Ishikawa (cell line): ENCODE measurements at regions not wholly inside any gene's neighbourhood (a gene's known extent, or its start where the extent isn't known, plus 50 kb on each side); places are given as distances from the start of the nearest gene placed in this dataset.

Experiments used
- CEBPB ChIP-seq: IDR thresholded peaks from 2 replicates; pipeline ENCODE4 v1.6.1; 2012
- CREB1 ChIP-seq: IDR thresholded peaks from 2 replicates; pipeline ENCODE4 v1.6.1; 2012; ENCODE audit warnings: low read depth
- EGR1 ChIP-seq: IDR thresholded peaks from 2 replicates; pipeline ENCODE4 v1.6.1; 2012
- EP300 ChIP-seq: IDR thresholded peaks from 2 replicates; pipeline ENCODE4 v1.6.1; 2012; ENCODE audit warnings: borderline replicate concordance
- FOXM1 ChIP-seq: IDR thresholded peaks from 2 replicates; pipeline ENCODE4 v1.6.1; 2012; ENCODE audit warnings: low read depth, borderline replicate concordance
- NFIC ChIP-seq: IDR thresholded peaks from 2 replicates; pipeline ENCODE4 v1.6.1; 2012
- RAD21 ChIP-seq: IDR thresholded peaks from 2 replicates; pipeline ENCODE4 v1.6.1; 2012; ENCODE audit warnings: low read depth
- TAF1 ChIP-seq: IDR thresholded peaks from 2 replicates; pipeline ENCODE4 v1.6.1; 2012; ENCODE audit warnings: low read depth, mild to moderate bottlenecking
- TCF12 ChIP-seq: IDR thresholded peaks from 2 replicates; pipeline ENCODE4 v1.6.1; 2012; ENCODE audit warnings: low read depth
- TEAD4 ChIP-seq: IDR thresholded peaks from 2 replicates; pipeline ENCODE4 v1.6.1; 2012
- YY1 ChIP-seq: IDR thresholded peaks from 2 replicates; pipeline ENCODE4 v1.6.1; 2012; ENCODE audit warnings: low read depth
- ZBTB7A ChIP-seq: IDR thresholded peaks from 2 replicates; pipeline ENCODE4 v1.6.1; 2012; ENCODE audit warnings: low read depth
- TF ChIP-seq, protein P1 (sequence below): IDR thresholded peaks from 2 replicates; pipeline ENCODE4 v1.6.1; 2012
- TF ChIP-seq, protein P2 (sequence below): IDR thresholded peaks from 2 replicates; pipeline ENCODE4 v1.6.1; 2012; ENCODE audit warnings: low read depth, mild to moderate bottlenecking
- TF ChIP-seq, protein P3 (sequence below): IDR thresholded peaks from 2 replicates; pipeline ENCODE4 v1.6.1; 2012

DNA sequence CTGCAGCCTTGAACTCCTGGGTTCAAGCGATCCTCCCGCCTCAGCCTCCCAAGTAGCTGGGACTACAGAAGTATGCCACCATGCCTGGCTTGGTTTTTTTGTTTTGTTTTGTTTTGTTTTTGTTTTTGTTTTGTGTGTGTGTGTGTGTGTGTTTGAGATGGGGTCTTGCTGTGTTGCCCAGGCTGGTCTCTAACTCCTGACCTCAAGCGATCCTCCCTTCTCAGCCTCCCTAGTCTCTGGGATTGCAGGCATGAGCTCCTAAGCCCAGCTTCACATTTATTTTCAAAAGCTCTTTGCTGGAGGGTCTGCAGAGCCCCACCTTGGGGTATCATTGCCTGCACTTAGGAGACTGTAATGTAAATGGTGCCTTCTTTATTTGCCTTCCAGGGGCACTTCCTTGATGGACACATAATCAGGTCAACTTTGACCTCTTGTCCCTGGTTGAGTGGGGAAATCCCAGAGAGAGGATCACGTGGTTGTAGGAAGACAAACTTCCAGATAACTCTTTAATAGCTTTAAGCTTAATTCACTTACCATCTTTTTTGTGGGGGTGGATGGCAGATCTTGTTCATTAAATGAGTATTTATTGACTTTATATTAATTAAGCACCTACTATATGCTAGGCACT is 72.9 kb upstream of the NPAS1 start:
- TF ChIP-seq CREB1 (no peak), ZBTB7A (no peak), EP300 (no peak), TCF12 (no peak), TEAD4 (no peak), CEBPB (no peak), TAF1 (no peak), NFIC (no peak), FOXM1 (no peak)
- TF ChIP-seq, protein P1, sequence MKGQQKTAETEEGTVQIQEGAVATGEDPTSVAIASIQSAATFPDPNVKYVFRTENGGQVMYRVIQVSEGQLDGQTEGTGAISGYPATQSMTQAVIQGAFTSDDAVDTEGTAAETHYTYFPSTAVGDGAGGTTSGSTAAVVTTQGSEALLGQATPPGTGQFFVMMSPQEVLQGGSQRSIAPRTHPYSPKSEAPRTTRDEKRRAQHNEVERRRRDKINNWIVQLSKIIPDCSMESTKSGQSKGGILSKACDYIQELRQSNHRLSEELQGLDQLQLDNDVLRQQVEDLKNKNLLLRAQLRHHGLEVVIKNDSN, result no peak
- TF ChIP-seq, protein P2, sequence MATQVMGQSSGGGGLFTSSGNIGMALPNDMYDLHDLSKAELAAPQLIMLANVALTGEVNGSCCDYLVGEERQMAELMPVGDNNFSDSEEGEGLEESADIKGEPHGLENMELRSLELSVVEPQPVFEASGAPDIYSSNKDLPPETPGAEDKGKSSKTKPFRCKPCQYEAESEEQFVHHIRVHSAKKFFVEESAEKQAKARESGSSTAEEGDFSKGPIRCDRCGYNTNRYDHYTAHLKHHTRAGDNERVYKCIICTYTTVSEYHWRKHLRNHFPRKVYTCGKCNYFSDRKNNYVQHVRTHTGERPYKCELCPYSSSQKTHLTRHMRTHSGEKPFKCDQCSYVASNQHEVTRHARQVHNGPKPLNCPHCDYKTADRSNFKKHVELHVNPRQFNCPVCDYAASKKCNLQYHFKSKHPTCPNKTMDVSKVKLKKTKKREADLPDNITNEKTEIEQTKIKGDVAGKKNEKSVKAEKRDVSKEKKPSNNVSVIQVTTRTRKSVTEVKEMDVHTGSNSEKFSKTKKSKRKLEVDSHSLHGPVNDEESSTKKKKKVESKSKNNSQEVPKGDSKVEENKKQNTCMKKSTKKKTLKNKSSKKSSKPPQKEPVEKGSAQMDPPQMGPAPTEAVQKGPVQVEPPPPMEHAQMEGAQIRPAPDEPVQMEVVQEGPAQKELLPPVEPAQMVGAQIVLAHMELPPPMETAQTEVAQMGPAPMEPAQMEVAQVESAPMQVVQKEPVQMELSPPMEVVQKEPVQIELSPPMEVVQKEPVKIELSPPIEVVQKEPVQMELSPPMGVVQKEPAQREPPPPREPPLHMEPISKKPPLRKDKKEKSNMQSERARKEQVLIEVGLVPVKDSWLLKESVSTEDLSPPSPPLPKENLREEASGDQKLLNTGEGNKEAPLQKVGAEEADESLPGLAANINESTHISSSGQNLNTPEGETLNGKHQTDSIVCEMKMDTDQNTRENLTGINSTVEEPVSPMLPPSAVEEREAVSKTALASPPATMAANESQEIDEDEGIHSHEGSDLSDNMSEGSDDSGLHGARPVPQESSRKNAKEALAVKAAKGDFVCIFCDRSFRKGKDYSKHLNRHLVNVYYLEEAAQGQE, result no peak
- TF ChIP-seq, protein P3, sequence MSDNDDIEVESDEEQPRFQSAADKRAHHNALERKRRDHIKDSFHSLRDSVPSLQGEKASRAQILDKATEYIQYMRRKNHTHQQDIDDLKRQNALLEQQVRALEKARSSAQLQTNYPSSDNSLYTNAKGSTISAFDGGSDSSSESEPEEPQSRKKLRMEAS, result no peak

DNA sequence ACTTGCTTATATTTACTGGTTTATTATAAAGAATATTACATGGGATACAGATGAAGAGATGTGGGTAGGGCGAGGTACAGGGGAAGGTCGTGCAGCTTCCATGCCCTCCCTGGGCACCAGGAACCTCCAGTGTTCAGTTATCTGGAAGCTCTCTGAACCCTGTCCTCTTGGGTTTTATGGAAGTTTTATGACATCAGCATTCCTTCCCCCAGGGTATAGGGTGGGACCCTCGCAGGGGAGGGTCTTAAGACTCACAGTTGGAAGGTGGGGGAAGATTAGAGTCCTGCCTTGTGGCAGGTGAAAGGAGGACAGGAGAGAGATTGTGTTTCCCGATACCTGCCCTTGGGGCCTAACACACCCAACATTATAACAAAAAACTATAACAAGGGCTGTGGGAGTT is 71.8 kb upstream of the NPAS1 start:
- TF ChIP-seq TCF12 (no peak), FOXM1 (no peak), EGR1 (no peak), RAD21 (no peak)

DNA sequence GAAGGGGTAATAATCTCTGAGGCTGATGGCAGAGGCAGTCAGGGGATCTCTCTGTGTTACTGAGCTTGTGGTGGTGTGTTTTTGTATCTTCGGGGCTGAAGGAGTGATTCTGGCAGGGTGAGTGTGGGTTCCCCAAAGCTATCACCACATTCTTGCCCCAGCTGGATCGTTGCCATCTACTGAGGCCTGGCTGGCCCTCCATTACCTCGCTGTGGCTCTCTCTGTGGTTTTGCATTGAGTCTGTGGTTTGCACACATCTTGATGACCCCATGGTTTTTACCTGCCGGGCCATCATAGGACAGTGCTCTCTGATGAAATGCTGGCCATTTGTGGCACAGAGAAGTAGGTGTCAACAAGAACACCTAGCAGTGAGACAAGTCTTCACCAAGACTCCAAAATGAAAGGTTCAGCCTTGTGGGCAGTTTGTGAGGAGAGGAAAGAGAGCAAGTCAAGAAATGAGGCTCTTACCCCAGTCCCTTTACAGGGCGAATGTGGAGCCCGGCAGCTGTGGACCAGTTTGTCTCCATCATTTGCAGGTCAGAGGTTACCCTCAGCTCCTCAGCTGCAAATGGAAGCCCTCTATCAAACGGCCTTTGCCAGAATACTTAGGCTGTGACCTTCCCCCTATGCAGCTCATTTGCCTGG is 69.0 kb upstream of the NPAS1 start:
- TF ChIP-seq TCF12 (no peak), NFIC (no peak), TAF1 (no peak)
- TF ChIP-seq, protein P3, result no peak

DNA sequence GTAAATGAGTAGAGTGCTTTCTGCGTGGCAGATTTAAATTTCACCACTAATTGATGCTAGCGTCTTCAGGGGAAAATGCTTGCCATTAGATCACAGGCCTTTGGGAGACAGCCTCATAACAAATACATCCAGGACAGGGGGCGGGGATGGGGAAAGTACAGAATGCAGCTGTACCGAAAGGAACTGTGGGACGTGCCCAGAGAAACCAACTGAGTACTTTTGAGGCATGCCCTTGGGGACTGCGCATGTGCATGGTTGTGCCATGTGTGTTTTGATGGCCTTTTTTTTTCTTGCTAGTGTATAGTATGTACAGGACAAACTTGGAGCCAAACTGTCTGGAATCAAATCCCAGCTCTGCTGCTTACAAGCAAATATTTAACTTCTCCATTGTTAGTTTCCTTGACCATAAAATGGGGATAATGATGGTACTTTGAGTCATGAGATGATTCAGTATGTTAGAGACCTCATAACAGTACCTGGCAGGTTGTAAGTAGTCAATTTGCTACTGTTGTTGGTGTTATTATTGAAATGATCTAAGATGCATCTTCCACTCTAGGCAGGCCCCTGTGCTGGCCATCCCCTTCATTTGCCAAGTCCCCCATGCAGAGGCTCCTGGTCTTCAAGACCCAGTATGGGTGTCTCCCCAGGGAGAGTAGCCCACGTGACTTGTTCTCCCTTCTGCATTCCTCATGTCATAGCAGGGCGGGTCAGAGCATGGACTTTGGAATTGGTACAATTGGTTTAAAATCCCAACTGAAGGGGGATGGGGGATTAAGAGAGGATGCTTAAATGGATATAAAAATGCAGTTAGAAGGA is 68.3 kb upstream of the NPAS1 start:
- TF ChIP-seq FOXM1 (no peak), CEBPB (no peak), TCF12 (no peak)
- TF ChIP-seq, protein P1, result peak; percentile 75

DNA sequence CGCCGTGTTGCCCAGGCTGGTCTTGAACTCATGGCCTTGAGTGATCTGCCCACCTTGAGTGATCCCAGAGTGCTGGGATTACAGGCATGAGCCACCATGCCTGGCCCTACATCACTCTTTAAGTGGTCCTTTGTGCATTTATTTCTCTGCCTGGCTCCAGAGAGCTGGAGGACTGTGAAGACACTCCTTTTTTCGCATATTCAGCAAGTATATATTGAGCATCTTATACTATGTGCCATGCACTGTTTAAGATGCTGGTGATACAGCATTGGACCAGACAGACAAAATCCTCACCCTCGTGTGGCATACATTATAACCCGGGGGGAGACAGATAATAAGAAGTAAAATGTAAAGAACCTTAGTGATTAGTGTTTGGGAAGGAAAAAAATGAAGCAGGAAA is 66.8 kb upstream of the NPAS1 start:
- no peak for TF ChIP-seq CREB1
- no peak for TF ChIP-seq EGR1
- TF ChIP-seq, protein P3, result no peak
- no peak for TF ChIP-seq FOXM1
- no peak for TF ChIP-seq NFIC
- TF ChIP-seq YY1, result no peak
- TF ChIP-seq, protein P1, result no peak
- TF ChIP-seq, protein P2, result no peak
- no peak for TF ChIP-seq ZBTB7A
- no peak for TF ChIP-seq EP300
- TF ChIP-seq CEBPB, result no peak
- no peak for TF ChIP-seq TAF1
- no peak for TF ChIP-seq TEAD4
